Sigmoid colon (tissue), 6 donors: ENCODE measurements at regions not wholly inside any gene's neighbourhood (a gene's known extent, or its start where the extent isn't known, plus 50 kb on each side); places are given as distances from the start of the nearest gene placed in this dataset.

Source experiments
- DNase-seq: peaks from one replicate; pipeline ENCODE4 v3.0.0-alpha.2; 2019
- H3K27ac ChIP-seq, 4 donors: fragments of 200-600 bp; sonication (generic); one replicate each; pipeline ENCODE4 v1.5.1; 2016 to 2019; ENCODE audit warnings: mild to moderate bottlenecking in 1 of 4
- H3K27me3 ChIP-seq, 3 donors: fragments of 200-600 bp; sonication (generic); one replicate each; pipeline ENCODE4 v1.5.1; 2019; ENCODE audit warnings: mild to moderate bottlenecking in 1 of 3
- H3K36me3 ChIP-seq, 4 donors: fragments of 200-600 bp; sonication (generic); one replicate each; pipeline ENCODE4 v1.5.1; 2016 to 2019
- H3K4me1 ChIP-seq, 4 donors: fragments of 200-600 bp; sonication (generic); one replicate each; pipeline ENCODE4 v1.5.1; 2017 to 2019
- H3K4me3 ChIP-seq, 4 donors: fragments of 200-600 bp; sonication (generic); one replicate each; pipeline ENCODE4 v1.5.1; 2017 to 2019; ENCODE audit warnings: mild to moderate bottlenecking in 2 of 4, moderate library complexity in 1 of 4
- H3K9me3 ChIP-seq, 4 donors: fragments of 200-600 bp in 3 of 4; sonication (generic) in 3 of 4; one replicate each; pipeline versions ENCODE4 v1.5.1 to v1.6.1; 2013 to 2019
- CTCF ChIP-seq, 4 experiments: fragments of 450-650 bp in 3 of 4; fragments of 200-600 bp in 1 of 4; IDR thresholded peaks; one replicate each; pipeline ENCODE4 v1.5.1; 2016 to 2019; ENCODE audit warnings: antibody characterized with exemption in 4 of 4, mild to moderate bottlenecking in 3 of 4, moderate library complexity in 2 of 4
- EP300 ChIP-seq, 4 donors: sonication (generic); formaldehyde crosslinking; IDR thresholded peaks; one replicate each; pipeline ENCODE4 v1.6.1; 2017; ENCODE audit warnings: antibody characterized with exemption in 4 of 4
- POLR2A ChIP-seq, 2 donors: fragments of 450-650 bp; IDR thresholded peaks; one replicate each; pipeline ENCODE4 v1.6.1; 2016; ENCODE audit warnings: antibody characterized with exemption in 2 of 2, mild to moderate bottlenecking in 2 of 2, moderate library complexity in 2 of 2
- POLR2AphosphoS5 ChIP-seq, 4 donors: sonication (generic); formaldehyde crosslinking; IDR thresholded peaks; one replicate each; pipeline ENCODE4 v1.6.1; 2017; ENCODE audit warnings: antibody characterized with exemption in 4 of 4
- WGBS, 2 donors: extraction: QIAGEN DNeasy Blood & Tissue Kit; methylation state at CpG; one replicate each; pipeline ENCODE4 v1.1.7; 2013; 5-methylcytosine and 5-hydroxymethylcytosine counted together
- intact Hi-C: fragments of 100-400 bp; cut with DNase I; formaldehyde crosslinking; loops from one replicate; pipeline ENCODE4 v1.15.1; 2023
- donor health status: healthy with polysubstance abuse.
- donor health status: healthy.

DNA sequence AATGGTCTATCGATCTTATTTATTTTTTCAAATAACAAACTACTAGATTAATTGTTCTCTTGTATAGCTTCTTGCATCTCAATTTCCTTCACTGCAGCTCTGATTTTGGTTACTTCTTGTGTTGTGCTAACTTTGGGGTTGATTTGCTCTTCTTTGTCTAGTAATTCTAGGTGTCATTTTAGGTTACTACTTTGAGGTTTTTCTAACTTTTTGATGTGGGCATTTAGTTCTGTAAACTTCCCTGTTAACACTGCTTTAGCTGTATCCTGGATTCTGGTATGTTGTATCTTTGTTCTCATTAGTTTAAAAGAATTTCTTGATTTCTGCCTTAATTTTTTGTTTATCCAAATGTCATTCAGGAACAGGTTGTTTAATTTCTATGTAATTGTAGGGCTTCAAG is 1188.0 kb downstream of the DNAJB9 start:
- no peak for DNase-seq
- H3K36me3 ChIP-seq: no peaks in the 10 kb centered on the region
- H3K27ac ChIP-seq: no peak overlapping the region
- TF ChIP-seq POLR2AphosphoS5 (IDR thresholded peaks at IDR 0.05): no peak
- no peak for TF ChIP-seq EP300 (IDR thresholded peaks at IDR 0.05)
- no peak for TF ChIP-seq CTCF (IDR thresholded peaks at IDR 0.05)
- no peak for TF ChIP-seq POLR2A (IDR thresholded peaks at IDR 0.05)
- intact Hi-C loops: no loop called here
- WGBS, 2 donors: 81 to 90% methylated on average over 1 of the region's 1 CpG
- H3K9me3 ChIP-seq: peaks cover 0 to 2% (median 0%) of the 10 kb centered on the region in 4 donors
- H3K27me3 ChIP-seq: no peaks in the 10 kb centered on the region
- H3K4me3 ChIP-seq: no peak overlapping the region
- no peaks in the 10 kb centered on the region for H3K4me1 ChIP-seq

- Histone ChIP-seq H3K27me3 (no peaks in the 10 kb centered on the region), H3K36me3 (no peaks in the 10 kb centered on the region), H3K27ac (no peak overlapping the region), H3K9me3 (no peaks in the 10 kb centered on the region), H3K4me3 (no peak overlapping the region), H3K4me1 (no peaks in the 10 kb centered on the region)
- 85 to 90% methylated on average over 3 of the region's 3 CpGs for WGBS, 2 donors
- TF ChIP-seq POLR2A (IDR thresholded peaks at IDR 0.05): no peak
- no peak for TF ChIP-seq CTCF (IDR thresholded peaks at IDR 0.05)
- TF ChIP-seq POLR2AphosphoS5 (IDR thresholded peaks at IDR 0.05): no peak
- TF ChIP-seq EP300 (IDR thresholded peaks at IDR 0.05): no peak
- intact Hi-C loops: no loop called here
- no peak for DNase-seq
Observed at GRCh38 chr7:109763611-109764010, 1193.9 kb downstream of the DNAJB9 start.

DNA sequence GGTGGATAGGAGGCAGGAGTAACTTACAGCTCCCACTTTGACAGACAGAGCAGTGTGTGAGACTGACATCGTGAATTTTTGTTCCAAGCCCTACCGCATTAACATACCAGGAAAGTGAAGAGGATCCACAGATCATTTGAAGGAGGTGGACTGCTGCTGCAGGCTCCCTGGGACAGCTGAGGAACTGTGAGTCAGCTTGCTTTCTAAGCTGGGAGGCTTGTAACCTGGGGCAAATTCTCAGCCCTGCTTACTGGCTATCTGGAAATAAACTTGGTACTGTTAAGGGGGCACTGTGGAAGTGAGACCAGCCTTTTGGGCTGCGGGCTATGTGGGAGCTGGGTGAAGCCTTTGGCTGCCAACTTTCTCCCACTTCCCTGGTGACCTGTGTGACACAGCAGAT is 1202.5 kb downstream of the DNAJB9 start:
- Histone ChIP-seq H3K4me1 (no peaks in the 10 kb centered on the region), H3K4me3 (no peak overlapping the region), H3K9me3 (no peaks in the 10 kb centered on the region), H3K27ac (no peak overlapping the region), H3K36me3 (no peaks in the 10 kb centered on the region), H3K27me3 (no peaks in the 10 kb centered on the region)
- intact Hi-C loops: no loop called here
- no peak for TF ChIP-seq CTCF (IDR thresholded peaks at IDR 0.05)
- TF ChIP-seq POLR2A (IDR thresholded peaks at IDR 0.05): no peak
- no peak for DNase-seq
- WGBS, 2 donors: 94 to 97% methylated on average over 3 of the region's 3 CpGs

- TF ChIP-seq EP300 (IDR thresholded peaks at IDR 0.05): no peak
- no peak for DNase-seq
- Histone ChIP-seq H3K4me3 (no peak overlapping the region), H3K4me1 (no peaks in the 10 kb centered on the region), H3K27me3 (no peaks in the 10 kb centered on the region), H3K27ac (no peak overlapping the region), H3K36me3 (no peaks in the 10 kb centered on the region), H3K9me3 (no peaks in the 10 kb centered on the region)
- intact Hi-C loops: no loop called here
- WGBS, 2 donors: 52 to 61% methylated on average over 3 of the region's 3 CpGs
Observed at GRCh38 chr7:109782806-109783205, 1213.1 kb downstream of the DNAJB9 start.

GRCh38 chr7:109806548-109806947 is 1236.9 kb downstream of the DNAJB9 start:
- no peak for TF ChIP-seq POLR2AphosphoS5 (IDR thresholded peaks at IDR 0.05)
- TF ChIP-seq POLR2A (IDR thresholded peaks at IDR 0.05): no peak
- no peak for TF ChIP-seq EP300 (IDR thresholded peaks at IDR 0.05)
- TF ChIP-seq CTCF (IDR thresholded peaks at IDR 0.05): no peak
- H3K36me3 ChIP-seq: no peaks in the 10 kb centered on the region
- H3K27me3 ChIP-seq: no peaks in the 10 kb centered on the region
- H3K27ac ChIP-seq: no peak overlapping the region
- no peak overlapping the region for H3K4me3 ChIP-seq
- intact Hi-C loops: no loop called here
- H3K4me1 ChIP-seq: no peaks in the 10 kb centered on the region
- no peaks in the 10 kb centered on the region for H3K9me3 ChIP-seq
- DNase-seq: no peak
